H1 (cell line): ENCODE measurements at regions not wholly inside any gene's neighbourhood (a gene's known extent, or its start where the extent isn't known, plus 50 kb on each side); places are given as distances from the start of the nearest gene placed in this dataset.
A peak's percentile ranks its signal among the peaks of the same experiment; 100 is the strongest.

ENCODE experiments used
- CTCF ChIA-PET: fragments of 300-600 bp; sonication (Branson Sonifier 250); formaldehyde crosslinking; loops from one replicate; lab custom pipeline; 2021; ENCODE audit not compliant: partially characterized antibody; lab: Charles Lee
- POLR2A ChIA-PET: fragments of 300-600 bp; sonication (Branson Sonifier 250); formaldehyde crosslinking; loops from one replicate; lab custom pipeline; 2021; ENCODE audit warnings: inconsistent platforms; ENCODE audit not compliant: partially characterized antibody; lab: Charles Lee
- DNase-seq, 2 experiments: peaks; one replicate each; pipeline versions ENCODE4 v3.0.0 to v3.0.0-alpha.2; 2010 to 2022; ENCODE audit warnings: low spot score in 2 of 2, low read depth in 1 of 2, mixed read lengths in 1 of 2
- FAIRE-seq: peaks from 2 replicates; lab custom pipeline; 2011; peaks lifted over from hg19 to GRCh38; lab: Jason Lieb, UNC
- H2AFZ ChIP-seq: 2 replicates; pipeline ENCODE4 v1.8.1; 2012; ENCODE audit warnings: low read length, inconsistent platforms
- H2AK5ac ChIP-seq: 2 replicates; pipeline ENCODE4 v1.6.1; 2013; ENCODE audit warnings: low read depth, low read length
- H2BK120ac ChIP-seq: replicated peaks from 2 replicates; pipeline ENCODE3; 2013; ENCODE audit warnings: low read depth, low read length, inconsistent platforms
- H2BK12ac ChIP-seq: 2 replicates; pipeline ENCODE4 v1.6.1; 2013; ENCODE audit warnings: low read depth, low read length
- H2BK15ac ChIP-seq: 2 replicates; pipeline ENCODE4 v1.6.1; 2013; ENCODE audit warnings: low read length
- H2BK20ac ChIP-seq: 2 replicates; pipeline ENCODE4 v1.6.1; 2013; ENCODE audit warnings: low read length
- H2BK5ac ChIP-seq: 2 replicates; pipeline ENCODE4 v1.6.1; 2013; ENCODE audit warnings: low read depth, low read length
- H3K14ac ChIP-seq: 2 replicates; pipeline ENCODE4 v1.6.1; 2013; ENCODE audit warnings: inconsistent platforms; ENCODE audit not compliant: insufficient read length
- H3K18ac ChIP-seq: 2 replicates; pipeline ENCODE4 v1.6.1; 2013; ENCODE audit warnings: low read length; ENCODE audit errors: extremely low read depth
- H3K23ac ChIP-seq: 2 replicates; pipeline ENCODE4 v1.6.1; 2013; ENCODE audit warnings: inconsistent platforms; ENCODE audit not compliant: insufficient read length
- H3K23me2 ChIP-seq: 2 replicates; pipeline ENCODE4 v1.6.1; 2013; ENCODE audit warnings: low read depth, low read length
- H3K27ac ChIP-seq: 2 replicates; pipeline ENCODE4 v1.6.1; 2011; ENCODE audit warnings: low read depth, low read length, inconsistent platforms
- H3K27me3 ChIP-seq, 4 experiments: replicated peaks in 1 of 4; 1 replicate in 1 of 4; 2 replicates in 3 of 4; pipeline versions ENCODE4 v1.6.1 to v1.8.1; 2011 to 2013; ENCODE audit warnings: low read length in 3 of 4, mild to moderate bottlenecking in 3 of 4, inconsistent platforms in 2 of 4, mixed read lengths in 2 of 4, moderate library complexity in 1 of 4; ENCODE audit not compliant: control insufficient read depth in 3 of 4, insufficient read depth in 3 of 4; ENCODE audit errors: extremely low read depth in 1 of 4
- H3K36me3 ChIP-seq, 4 experiments: 2 replicates each; pipeline versions ENCODE4 v1.6.1 to v1.8.1; 2011 to 2013; ENCODE audit warnings: mild to moderate bottlenecking in 4 of 4, low read length in 3 of 4, moderate library complexity in 2 of 4, control low read depth in 1 of 4, inconsistent platforms in 1 of 4; ENCODE audit not compliant: insufficient read depth in 4 of 4, control insufficient read depth in 2 of 4
- H3K4ac ChIP-seq: replicated peaks from 2 replicates; pipeline ENCODE3; 2013; ENCODE audit warnings: low read length, low read depth, mixed read lengths, inconsistent platforms; ENCODE audit not compliant: insufficient read length
- H3K4me1 ChIP-seq, 4 experiments: replicated peaks in 1 of 4; 1 replicate in 1 of 4; 2 replicates in 3 of 4; pipeline versions ENCODE4 v1.6.1 to v1.8.1; 2011 to 2013; ENCODE audit warnings: low read length in 3 of 4, inconsistent platforms in 2 of 4, mixed read lengths in 1 of 4; ENCODE audit not compliant: insufficient read depth in 4 of 4, control insufficient read depth in 3 of 4
- H3K4me2 ChIP-seq, 2 experiments: 2 replicates each; pipeline versions ENCODE4 v1.6.1 to v1.8.1; 2011 to 2013; ENCODE audit warnings: low read depth in 2 of 2, low read length in 2 of 2, control low read depth in 1 of 2, inconsistent platforms in 1 of 2, mild to moderate bottlenecking in 1 of 2; ENCODE audit not compliant: insufficient read depth in 1 of 2
- H3K4me3 ChIP-seq, 4 experiments: fragments of 200-600, 300-600 bp in 1 of 4; sonication (generic), shearing (Covaris generic), sonication (Bioruptor Twin) in 1 of 4; 2 replicates each; pipeline versions ENCODE4 v1.5.1 to v1.8.1; 2011 to 2016; ENCODE audit warnings: low read length in 4 of 4, low read depth in 3 of 4, control low read depth in 2 of 4, inconsistent platforms in 2 of 4, mild to moderate bottlenecking in 2 of 4, mixed read lengths in 1 of 4, moderate library complexity in 1 of 4; ENCODE audit not compliant: insufficient read depth in 2 of 4; ENCODE audit errors: extremely low read depth in 1 of 4
- H3K56ac ChIP-seq: replicated peaks from 2 replicates; pipeline ENCODE3; 2013; ENCODE audit warnings: low read depth, mild to moderate bottlenecking, mixed read lengths, low read length, inconsistent platforms; ENCODE audit not compliant: insufficient read length
- H3K79me1 ChIP-seq: 2 replicates; pipeline ENCODE4 v1.6.1; 2013; ENCODE audit warnings: low read depth, low read length, control low read depth
- H3K79me2 ChIP-seq, 2 experiments: 2 replicates each; pipeline versions ENCODE4 v1.6.1 to v1.8.1; 2012 to 2013; ENCODE audit warnings: low read length in 2 of 2, mild to moderate bottlenecking in 2 of 2, inconsistent platforms in 1 of 2; ENCODE audit not compliant: insufficient read depth in 2 of 2, control insufficient read depth in 1 of 2
- H3K9ac ChIP-seq, 4 experiments: replicated peaks in 1 of 4; 1 replicate in 1 of 4; 2 replicates in 3 of 4; pipeline versions ENCODE4 v1.6.1 to v1.8.1; 2011 to 2013; ENCODE audit warnings: low read depth in 3 of 4, low read length in 3 of 4, control low read depth in 2 of 4, mild to moderate bottlenecking in 2 of 4, moderate library complexity in 2 of 4, inconsistent platforms in 1 of 4; ENCODE audit errors: extremely low read depth in 1 of 4
- H3K9me3 ChIP-seq, 2 experiments: 2 replicates each; pipeline versions ENCODE4 v1.6.1 to v1.8.1; 2012 to 2013; ENCODE audit warnings: mild to moderate bottlenecking in 2 of 2, moderate library complexity in 2 of 2, control low read depth in 1 of 2, inconsistent platforms in 1 of 2, low read depth in 1 of 2, low read length in 1 of 2, mixed read lengths in 1 of 2; ENCODE audit not compliant: insufficient read depth in 2 of 2
- H4K20me1 ChIP-seq, 2 experiments: replicated peaks in 1 of 2; 2 replicates each; pipeline versions ENCODE3 to v1.8.1; 2011 to 2013; ENCODE audit warnings: inconsistent platforms in 2 of 2, low read length in 2 of 2, mild to moderate bottlenecking in 1 of 2; ENCODE audit not compliant: insufficient read depth in 2 of 2, control insufficient read depth in 1 of 2
- H4K5ac ChIP-seq: 2 replicates; pipeline ENCODE4 v1.6.1; 2013; ENCODE audit warnings: low read length, low read depth, mixed read lengths, inconsistent platforms; ENCODE audit not compliant: insufficient read length
- H4K8ac ChIP-seq: 2 replicates; pipeline ENCODE4 v1.8.0; 2013; ENCODE audit warnings: mild to moderate bottlenecking, moderate library complexity, low read length, inconsistent platforms; ENCODE audit not compliant: insufficient read depth; ENCODE audit errors: extremely low read depth
- H4K91ac ChIP-seq: replicated peaks from 2 replicates; pipeline ENCODE3; 2013; ENCODE audit warnings: low read length, mixed read lengths, inconsistent platforms; ENCODE audit not compliant: insufficient read length
- BCL11A ChIP-seq, 2 experiments: IDR thresholded peaks; one replicate each; pipeline ENCODE4 v1.6.1; 2011; ENCODE audit warnings: low read depth in 2 of 2, low read length in 2 of 2, mild to moderate bottlenecking in 2 of 2
- GABPA ChIP-seq: IDR thresholded peaks from 2 replicates; pipeline ENCODE4 v1.6.1; 2011; ENCODE audit warnings: mild to moderate bottlenecking, low read length, moderate library complexity, borderline replicate concordance; ENCODE audit not compliant: insufficient read depth
- GTF2F1 ChIP-seq: IDR thresholded peaks from 2 replicates; pipeline ENCODE4 v1.6.1; 2012; ENCODE audit warnings: low read depth, low read length, improper control_type of control experiment, borderline replicate concordance
- HDAC2 ChIP-seq, 2 experiments: fragments of 300-600 bp in 1 of 2; sonication (generic) in 1 of 2; IDR thresholded peaks; 2 replicates each; pipeline ENCODE4 v1.6.1; 2011 to 2012; ENCODE audit warnings: low read depth in 2 of 2, low read length in 2 of 2, mild to moderate bottlenecking in 2 of 2, moderate library complexity in 2 of 2, borderline replicate concordance in 1 of 2, inconsistent platforms in 1 of 2
- HDAC6 ChIP-seq: IDR thresholded peaks from one replicate; pipeline ENCODE4 v1.7.1; 2012; ENCODE audit warnings: low read depth, mild to moderate bottlenecking, inconsistent platforms, low read length, moderate library complexity
- JUN ChIP-seq: IDR thresholded peaks from 2 replicates; pipeline ENCODE4 v1.6.1; 2011; ENCODE audit warnings: low read depth, mild to moderate bottlenecking, improper control_type of control experiment, low read length
- KDM1A ChIP-seq: fragments of 200-600, 300-600 bp; sonication (generic); IDR thresholded peaks from 2 replicates; pipeline ENCODE4 v1.7.1; 2016; ENCODE audit warnings: mild to moderate bottlenecking, low read length, borderline replicate concordance
- KDM4A ChIP-seq: IDR thresholded peaks from one replicate; pipeline ENCODE4 v1.7.1; 2012; ENCODE audit warnings: low read depth, mild to moderate bottlenecking, moderate library complexity, low read length, inconsistent platforms; ENCODE audit not compliant: severe bottlenecking
- POLR2AphosphoS5 ChIP-seq: IDR thresholded peaks from 2 replicates; pipeline ENCODE4 v1.6.1; 2011; ENCODE audit warnings: low read depth, low read length
- SRF ChIP-seq: IDR thresholded peaks from 2 replicates; pipeline ENCODE4 v1.6.1; 2011; ENCODE audit warnings: mild to moderate bottlenecking, low read depth, low read length, moderate library complexity
- TEAD4 ChIP-seq: IDR thresholded peaks from 2 replicates; pipeline ENCODE4 v1.6.1; 2012; ENCODE audit warnings: low read depth, low read length, inconsistent platforms, mixed read lengths
- WGBS, 2 experiments: shearing (Covaris generic) in 1 of 2; methylation state at CpG; one replicate each; pipeline versions ENCODE4 v1.1.6 to v1.1.7; 2013 to 2015; ENCODE audit warnings: low lambda C conversion rate in 2 of 2, mixed read lengths in 2 of 2, inconsistent platforms in 1 of 2, low coverage in 1 of 2, missing lambda C conversion rate in 1 of 2; ENCODE audit not compliant: insufficient replicate concordance in 2 of 2, insufficient coverage in 1 of 2, insufficient read length in 1 of 2; ENCODE audit errors: extremely low coverage in 1 of 2, missing lambda C conversion rate in 1 of 2; 5-methylcytosine and 5-hydroxymethylcytosine counted together
- TF ChIP-seq, protein P1 (sequence below): IDR thresholded peaks from 2 replicates; pipeline ENCODE4 v1.6.1; 2012; ENCODE audit warnings: inconsistent platforms
- TF ChIP-seq, protein P2 (sequence below): IDR thresholded peaks from 2 replicates; pipeline ENCODE4 v1.6.1; 2012; ENCODE audit warnings: low read length, inconsistent platforms

DNA sequence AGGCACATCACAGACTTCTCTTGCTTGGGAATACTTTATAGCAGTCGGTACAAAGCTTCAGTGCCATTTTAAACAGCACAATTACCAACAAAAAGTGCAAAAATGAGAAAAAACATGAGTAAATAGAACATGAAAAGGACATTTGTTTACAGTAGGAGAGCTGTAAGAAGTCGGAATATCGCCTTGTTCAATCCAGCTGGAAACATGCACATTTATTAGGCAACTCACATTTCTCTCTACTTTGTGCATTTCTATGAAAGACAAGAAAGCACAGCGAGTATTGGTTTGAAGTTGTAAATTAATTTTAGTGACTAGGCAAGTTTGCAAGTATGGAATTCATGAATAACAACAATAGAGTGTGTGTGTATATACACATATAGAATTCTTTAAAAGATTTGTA is 484.7 kb downstream of the DACH1 start:
- no peaks in the 10 kb centered on the region for H3K27me3 ChIP-seq
- H2BK5ac ChIP-seq: no peak overlapping the region
- no peak overlapping the region for H3K23ac ChIP-seq
- no peaks in the 10 kb centered on the region for H4K20me1 ChIP-seq
- no peak overlapping the region for H3K18ac ChIP-seq
- H3K4me2 ChIP-seq: no peak overlapping the region
- no peak overlapping the region for H3K4me3 ChIP-seq
- no peak overlapping the region for H3K56ac ChIP-seq
- no peak overlapping the region for H2BK20ac ChIP-seq
- FAIRE-seq: no peak
- DNase-seq: no peak
- H3K14ac ChIP-seq: no peak overlapping the region
- no peaks in the 10 kb centered on the region for H3K4me1 ChIP-seq
- no peaks in the 10 kb centered on the region for H3K9me3 ChIP-seq
- no peak overlapping the region for H3K27ac ChIP-seq
- H2AK5ac ChIP-seq: no peak overlapping the region
- ChIA-PET CTCF (no interaction called here), POLR2A (no interaction called here)
- H2BK12ac ChIP-seq: no peak overlapping the region
- no peak overlapping the region for H4K8ac ChIP-seq
- 81% methylated on average over 4 of the region's 4 CpGs; no CpG with 5 or more reads in 1 of the 2 experiments for WGBS, 2 experiments
- H4K5ac ChIP-seq: no peak overlapping the region
- no peak overlapping the region for H2BK120ac ChIP-seq
- no peak overlapping the region for H3K4ac ChIP-seq
- peak overlapping the region in 1 of 4 experiments; percentile 34; a peak in 1 of 7 replicates for H3K9ac ChIP-seq
- H3K23me2 ChIP-seq: no peaks in the 10 kb centered on the region
- no peak overlapping the region for H4K91ac ChIP-seq
- no peaks in the 10 kb centered on the region for H3K36me3 ChIP-seq
- no peaks in the 10 kb centered on the region for H3K79me1 ChIP-seq
- H2AFZ ChIP-seq: no peak overlapping the region
- H2BK15ac ChIP-seq: no peak overlapping the region
- H3K79me2 ChIP-seq: no peaks in the 10 kb centered on the region
- TF ChIP-seq, protein P1, sequence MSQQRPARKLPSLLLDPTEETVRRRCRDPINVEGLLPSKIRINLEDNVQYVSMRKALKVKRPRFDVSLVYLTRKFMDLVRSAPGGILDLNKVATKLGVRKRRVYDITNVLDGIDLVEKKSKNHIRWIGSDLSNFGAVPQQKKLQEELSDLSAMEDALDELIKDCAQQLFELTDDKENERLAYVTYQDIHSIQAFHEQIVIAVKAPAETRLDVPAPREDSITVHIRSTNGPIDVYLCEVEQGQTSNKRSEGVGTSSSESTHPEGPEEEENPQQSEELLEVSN: no peak
- TF ChIP-seq JUN (no peak), GTF2F1 (no peak), TEAD4 (no peak), HDAC6 (no peak), KDM1A (no peak), KDM4A (no peak), POLR2AphosphoS5 (no peak), SRF (no peak), HDAC2 (IDR thresholded peaks at IDR 0.05; ENCODE audit: borderline replicate concordance in 1 of 2, low read depth in 2 of 2, low read length in 2 of 2) (no peak), GABPA (no peak), BCL11A (IDR thresholded peaks at IDR 0.05; ENCODE audit: low read depth in 2 of 2, low read length in 2 of 2) (no peak)
- TF ChIP-seq, protein P2, sequence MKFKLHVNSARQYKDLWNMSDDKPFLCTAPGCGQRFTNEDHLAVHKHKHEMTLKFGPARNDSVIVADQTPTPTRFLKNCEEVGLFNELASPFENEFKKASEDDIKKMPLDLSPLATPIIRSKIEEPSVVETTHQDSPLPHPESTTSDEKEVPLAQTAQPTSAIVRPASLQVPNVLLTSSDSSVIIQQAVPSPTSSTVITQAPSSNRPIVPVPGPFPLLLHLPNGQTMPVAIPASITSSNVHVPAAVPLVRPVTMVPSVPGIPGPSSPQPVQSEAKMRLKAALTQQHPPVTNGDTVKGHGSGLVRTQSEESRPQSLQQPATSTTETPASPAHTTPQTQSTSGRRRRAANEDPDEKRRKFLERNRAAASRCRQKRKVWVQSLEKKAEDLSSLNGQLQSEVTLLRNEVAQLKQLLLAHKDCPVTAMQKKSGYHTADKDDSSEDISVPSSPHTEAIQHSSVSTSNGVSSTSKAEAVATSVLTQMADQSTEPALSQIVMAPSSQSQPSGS: no peak
